ENCODE measurements at regions not wholly inside any gene's neighbourhood (a gene's known extent, or its start where the extent isn't known, plus 50 kb on each side); places are given as distances from the start of the nearest gene placed in this dataset.

DNA sequence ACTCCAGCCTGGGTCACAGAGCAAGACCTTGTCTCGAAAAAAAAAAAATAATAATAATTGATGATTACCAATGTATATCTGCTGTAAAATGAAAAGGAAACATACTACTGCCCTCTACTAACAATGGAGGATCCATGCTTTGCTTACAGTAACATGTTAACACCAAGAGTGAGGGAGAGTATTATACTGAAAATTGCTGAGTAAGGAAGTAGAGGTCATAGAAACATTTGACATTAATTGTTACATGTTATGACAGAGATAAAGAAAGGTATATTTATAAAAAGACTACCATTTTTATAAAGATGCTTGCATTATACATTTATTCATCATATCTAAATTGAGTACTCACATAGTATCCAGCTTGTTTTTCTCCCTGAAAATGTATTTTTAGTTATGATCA, 1989.8 kb upstream of the TENM3 start:
- H3K56ac ChIP-seq (ENCODE audit: extremely low read depth, insufficient read depth, low read length): no peak overlapping the region
- no peak overlapping the region for H4K8ac ChIP-seq (ENCODE audit: low read depth in 2 of 2, low read length in 2 of 2)
- no peak overlapping the region for H2AK5ac ChIP-seq (ENCODE audit: low read depth, low read length)
- H3K36me3 ChIP-seq (ENCODE audit: control insufficient read depth, insufficient read depth, low read length): no peaks in the 10 kb centered on the region
- no peak overlapping the region for H2BK120ac ChIP-seq (ENCODE audit: low read depth, low read length)
- H3K27me3 ChIP-seq (ENCODE audit: control insufficient read depth, insufficient read depth, low read length): no peaks in the 10 kb centered on the region
- POLR2A ChIA-PET (ENCODE audit: unreplicated experiment): interaction anchor here (0.6 kb wide), 1 partner anchor 31 kb away, joined by 5 read pairs; no protein-coding TSS in a partner anchor
- DNase-seq: no peak
- intact Hi-C loops (cut with micrococcal nuclease) (no loop called here), in situ Hi-C loops (cut with MboI; ENCODE audit: low sequenced_read_pairs) (no loop called here), dilution Hi-C loops (cut with HindIII; ENCODE audit: low sequenced_read_pairs, unreplicated experiment) (no loop called here)
- BruUV-seq (replicated peaks): no TSS peak
- no peak overlapping the region for H2AFZ ChIP-seq (replicated peaks; ENCODE audit: low read length, poor library complexity)
- H3K4ac ChIP-seq (ENCODE audit: low read depth, low read length): no peak overlapping the region
- peak; percentile 76 for TF ChIP-seq MAFK (IDR thresholded peaks at IDR 0.05; ENCODE audit: low read depth, low read length)
- TF ChIP-seq, protein P1, sequence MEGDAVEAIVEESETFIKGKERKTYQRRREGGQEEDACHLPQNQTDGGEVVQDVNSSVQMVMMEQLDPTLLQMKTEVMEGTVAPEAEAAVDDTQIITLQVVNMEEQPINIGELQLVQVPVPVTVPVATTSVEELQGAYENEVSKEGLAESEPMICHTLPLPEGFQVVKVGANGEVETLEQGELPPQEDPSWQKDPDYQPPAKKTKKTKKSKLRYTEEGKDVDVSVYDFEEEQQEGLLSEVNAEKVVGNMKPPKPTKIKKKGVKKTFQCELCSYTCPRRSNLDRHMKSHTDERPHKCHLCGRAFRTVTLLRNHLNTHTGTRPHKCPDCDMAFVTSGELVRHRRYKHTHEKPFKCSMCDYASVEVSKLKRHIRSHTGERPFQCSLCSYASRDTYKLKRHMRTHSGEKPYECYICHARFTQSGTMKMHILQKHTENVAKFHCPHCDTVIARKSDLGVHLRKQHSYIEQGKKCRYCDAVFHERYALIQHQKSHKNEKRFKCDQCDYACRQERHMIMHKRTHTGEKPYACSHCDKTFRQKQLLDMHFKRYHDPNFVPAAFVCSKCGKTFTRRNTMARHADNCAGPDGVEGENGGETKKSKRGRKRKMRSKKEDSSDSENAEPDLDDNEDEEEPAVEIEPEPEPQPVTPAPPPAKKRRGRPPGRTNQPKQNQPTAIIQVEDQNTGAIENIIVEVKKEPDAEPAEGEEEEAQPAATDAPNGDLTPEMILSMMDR (conservative IDR thresholded peaks at IDR 0.05; ENCODE audit: low read depth, low read length): no peak
- no peak overlapping the region for H4K91ac ChIP-seq (ENCODE audit: insufficient read depth, low read depth, low read length)
- no peak overlapping the region for H4K5ac ChIP-seq (ENCODE audit: low read depth, low read length)
- H2BK20ac ChIP-seq (ENCODE audit: low read depth, low read length): no peak overlapping the region
- no peak overlapping the region for H3K27ac ChIP-seq (ENCODE audit: insufficient read depth, low read length)
- no peak overlapping the region for H3K18ac ChIP-seq (ENCODE audit: low read depth, low read length)
- H3K23ac ChIP-seq (ENCODE audit: low read depth, low read length): no peak overlapping the region
- no peak overlapping the region for H3K14ac ChIP-seq (replicated peaks; ENCODE audit: low read depth, low read length)
- WGBS, 2 experiments (ENCODE audit: extremely low coverage in 2 of 2, insufficient read length in 1 of 2): no CpG with 5 or more reads among the region's 1 CpG
- H3K9ac ChIP-seq (ENCODE audit: low read depth, low read length): no peak overlapping the region
- H3K4me1 ChIP-seq (ENCODE audit: control insufficient read depth, insufficient read depth, low read length): no peaks in the 10 kb centered on the region
- no peak overlapping the region for H3K4me3 ChIP-seq (ENCODE audit: insufficient read depth, low read depth, low read length)
- H3K4me2 ChIP-seq (ENCODE audit: low read depth, low read length): no peak overlapping the region
- H2BK15ac ChIP-seq (ENCODE audit: low read depth, low read length): no peak overlapping the region
- CTCF ChIA-PET: no interaction called here
- no peak for ATAC-seq (ENCODE audit: low read depth)
- H3K9me3 ChIP-seq (ENCODE audit: control insufficient read depth, insufficient read depth, low read length): no peaks in the 10 kb centered on the region; the same call in 1 of the 2 replicates
- H3K79me1 ChIP-seq (ENCODE audit: low read depth in 1 of 2, low read length in 2 of 2): no peaks in the 10 kb centered on the region
- no peak overlapping the region for H2BK5ac ChIP-seq (ENCODE audit: low read depth, low read length, poor library complexity, severe bottlenecking)
- H2AK9ac ChIP-seq (replicated peaks; ENCODE audit: low read depth, low read length, poor library complexity): no peak overlapping the region
- no peaks in the 10 kb centered on the region for H3K9me1 ChIP-seq (ENCODE audit: insufficient read depth, low read length)
- H4K20me1 ChIP-seq (ENCODE audit: insufficient read depth, low read length): no peaks in the 10 kb centered on the region

Measured in IMR-90 (cell line).